ENCODE measurements at regions not wholly inside any gene's neighbourhood (a gene's known extent, or its start where the extent isn't known, plus 50 kb on each side); places are given as distances from the start of the nearest gene placed in this dataset.

- Histone ChIP-seq H3K27ac (ENCODE audit: low read depth, low read length) (no peak overlapping the region), H3K27me3 (ENCODE audit: low read length) (no peaks in the 10 kb centered on the region), H3K4me3 (ENCODE audit: insufficient read depth, low read length, poor library complexity, severe bottlenecking) (no peak overlapping the region), H3K79me2 (ENCODE audit: insufficient read depth, low read length) (no peaks in the 10 kb centered on the region), H3K9me2 (replicated peaks; ENCODE audit: insufficient read depth, low read length) (no peaks in the 10 kb centered on the region), H3K9ac (ENCODE audit: low read length) (no peak overlapping the region), H3K4me2 (ENCODE audit: low read depth, low read length, poor library complexity, severe bottlenecking) (no peak overlapping the region), H3K36me3 (ENCODE audit: low read length) (no peaks in the 10 kb centered on the region), H3F3A (ENCODE audit: insufficient read depth) (no peaks in the 10 kb centered on the region), H4K20me1 (ENCODE audit: low read depth, low read length) (no peaks in the 10 kb centered on the region), H2AFZ (ENCODE audit: low read depth, low read length, severe bottlenecking) (no peak overlapping the region), H3K9me3 (ENCODE audit: insufficient read depth, low read length) (no peaks in the 10 kb centered on the region)
- TF ChIP-seq CTCF (IDR thresholded peaks at IDR 0.05; ENCODE audit: insufficient read depth, low read length, poor library complexity, severe bottlenecking) (no peak), EZH2phosphoT487 (conservative IDR thresholded peaks at IDR 0.05; ENCODE audit: low read length) (no peak)
Observed at GRCh38 chr12:47573146-47573659, 132.6 kb downstream of the RPAP3 start.

GRCh38 chr12:47570151-47570550 lies 135.7 kb downstream of the RPAP3 start:
- no peak overlapping the region for H3K9ac ChIP-seq (ENCODE audit: low read length)
- H3K79me2 ChIP-seq (ENCODE audit: insufficient read depth, low read length) = no peaks in the 10 kb centered on the region
- H3K4me2 ChIP-seq (ENCODE audit: low read depth, low read length, poor library complexity, severe bottlenecking) = no peak overlapping the region
- no peaks in the 10 kb centered on the region for H3K9me3 ChIP-seq (ENCODE audit: insufficient read depth, low read length)
- no peak overlapping the region for H3K4me3 ChIP-seq (ENCODE audit: insufficient read depth, low read length, poor library complexity, severe bottlenecking)
- no peaks in the 10 kb centered on the region for H3K9me2 ChIP-seq (replicated peaks; ENCODE audit: insufficient read depth, low read length)
- H3K27ac ChIP-seq (ENCODE audit: low read depth, low read length) = no peak overlapping the region
- H3K36me3 ChIP-seq (ENCODE audit: low read length) = no peaks in the 10 kb centered on the region
- H3F3A ChIP-seq (ENCODE audit: insufficient read depth) = no peaks in the 10 kb centered on the region
- H4K20me1 ChIP-seq (ENCODE audit: low read depth, low read length) = no peaks in the 10 kb centered on the region
- TF ChIP-seq EZH2phosphoT487 (conservative IDR thresholded peaks at IDR 0.05; ENCODE audit: low read length) (no peak), CTCF (IDR thresholded peaks at IDR 0.05; ENCODE audit: insufficient read depth, low read length, poor library complexity, severe bottlenecking) (no peak)
- H2AFZ ChIP-seq (ENCODE audit: low read depth, low read length, severe bottlenecking) = no peak overlapping the region
- no peaks in the 10 kb centered on the region for H3K27me3 ChIP-seq (ENCODE audit: low read length)

- H2AFZ ChIP-seq (ENCODE audit: low read depth, low read length, severe bottlenecking) = no peak overlapping the region
- H3K9ac ChIP-seq (ENCODE audit: low read length) = no peak overlapping the region
- no peaks in the 10 kb centered on the region for H3F3A ChIP-seq (ENCODE audit: insufficient read depth)
- no peaks in the 10 kb centered on the region for H4K20me1 ChIP-seq (ENCODE audit: low read depth, low read length)
- H3K4me2 ChIP-seq (ENCODE audit: low read depth, low read length, poor library complexity, severe bottlenecking) = no peak overlapping the region
- no peak overlapping the region for H3K27ac ChIP-seq (ENCODE audit: low read depth, low read length)
- no peaks in the 10 kb centered on the region for H3K9me3 ChIP-seq (ENCODE audit: insufficient read depth, low read length)
- H3K36me3 ChIP-seq (ENCODE audit: low read length) = no peaks in the 10 kb centered on the region
- H3K79me2 ChIP-seq (ENCODE audit: insufficient read depth, low read length) = no peaks in the 10 kb centered on the region
- no peaks in the 10 kb centered on the region for H3K9me2 ChIP-seq (replicated peaks; ENCODE audit: insufficient read depth, low read length)
- no peak overlapping the region for H3K4me3 ChIP-seq (ENCODE audit: insufficient read depth, low read length, poor library complexity, severe bottlenecking)
- H3K27me3 ChIP-seq (ENCODE audit: low read length) = no peaks in the 10 kb centered on the region
- TF ChIP-seq EZH2phosphoT487 (conservative IDR thresholded peaks at IDR 0.05; ENCODE audit: low read length) (no peak), CTCF (IDR thresholded peaks at IDR 0.05; ENCODE audit: insufficient read depth, low read length, poor library complexity, severe bottlenecking) (no peak)
Observed at GRCh38 chr12:47562201-47562600, 143.6 kb downstream of the RPAP3 start.
